ENCODE measurements at regions not wholly inside any gene's neighbourhood (a gene's known extent, or its start where the extent isn't known, plus 50 kb on each side); places are given as distances from the start of the nearest gene placed in this dataset.

GRCh38 chr2:6645672-6646071 lies 220.0 kb downstream of the CMPK2 start:
- Histone ChIP-seq H3K27me3 (no peaks in the 10 kb centered on the region), H3K36me3 (no peaks in the 10 kb centered on the region), H3K4me3 (no peak overlapping the region), H3K9me3 (no peaks in the 10 kb centered on the region), H3K27ac (no peak overlapping the region), H3K4me1 (no peaks in the 10 kb centered on the region)
- in situ Hi-C loops (cut with MboI; ENCODE audit: low sequenced_read_pairs in 4 of 4) = no loop called here
- no peak for ATAC-seq
- DNase-seq = no peak
- TF ChIP-seq CTCF (IDR thresholded peaks at IDR 0.05 in 4 of 5, conservative IDR thresholded peaks at IDR 0.05 in 1 of 5) (no peak), POLR2A (IDR thresholded peaks at IDR 0.05) (no peak)
- intact Hi-C loops (cut with DNase I; ENCODE audit: low total_unique reads) = no loop called here

- DNase-seq (no peak), ATAC-seq (no peak)
- Histone ChIP-seq H3K4me3 (no peak overlapping the region), H3K27ac (no peak overlapping the region), H3K27me3 (no peaks in the 10 kb centered on the region), H3K4me1 (no peaks in the 10 kb centered on the region), H3K36me3 (no peaks in the 10 kb centered on the region), H3K9me3 (no peaks in the 10 kb centered on the region)
- intact Hi-C loops (cut with DNase I; ENCODE audit: low total_unique reads) = no loop called here
- TF ChIP-seq POLR2A (IDR thresholded peaks at IDR 0.05) = no peak
- TF ChIP-seq CTCF (IDR thresholded peaks at IDR 0.05 in 4 of 5, conservative IDR thresholded peaks at IDR 0.05 in 1 of 5) = no peak
- in situ Hi-C loops (cut with MboI; ENCODE audit: low sequenced_read_pairs in 4 of 4) = no loop called here
These were observed 218.7 kb downstream of the CMPK2 start for GRCh38 chr2:6647046-6647445.

GRCh38 chr2:6648596-6649247 lies 217.0 kb downstream of the CMPK2 start:
- peaks cover 8 to 9% of the 10 kb centered on the region in 2 donors for H3K4me1 ChIP-seq
- H3K4me3 ChIP-seq = no peak overlapping the region
- no peaks in the 10 kb centered on the region for H3K36me3 ChIP-seq
- H3K27ac ChIP-seq = no peak overlapping the region
- in situ Hi-C loops (cut with MboI; ENCODE audit: low sequenced_read_pairs in 4 of 4) (no loop called here), intact Hi-C loops (cut with DNase I; ENCODE audit: low total_unique reads) (no loop called here)
- H3K27me3 ChIP-seq = no peaks in the 10 kb centered on the region
- ATAC-seq (no peak), DNase-seq (no peak)
- TF ChIP-seq CTCF (IDR thresholded peaks at IDR 0.05 in 4 of 5, conservative IDR thresholded peaks at IDR 0.05 in 1 of 5) (no peak), POLR2A (IDR thresholded peaks at IDR 0.05) (no peak)
- H3K9me3 ChIP-seq = no peaks in the 10 kb centered on the region

GRCh38 chr2:6650311-6650710 lies 215.4 kb downstream of the CMPK2 start:
- Histone ChIP-seq H3K36me3 (no peaks in the 10 kb centered on the region), H3K4me1 (peaks cover 10 to 13% of the 10 kb centered on the region in 2 donors), H3K27me3 (no peaks in the 10 kb centered on the region), H3K4me3 (no peak overlapping the region), H3K9me3 (no peaks in the 10 kb centered on the region), H3K27ac (no peak overlapping the region)
- ATAC-seq (no peak), DNase-seq (no peak)
- in situ Hi-C loops (cut with MboI; ENCODE audit: low sequenced_read_pairs in 4 of 4) = no loop called here
- intact Hi-C loops (cut with DNase I; ENCODE audit: low total_unique reads) = no loop called here
- TF ChIP-seq CTCF (IDR thresholded peaks at IDR 0.05 in 4 of 5, conservative IDR thresholded peaks at IDR 0.05 in 1 of 5) (no peak), POLR2A (IDR thresholded peaks at IDR 0.05) (no peak)

GRCh38 chr2:6652251-6652650 lies 213.5 kb downstream of the CMPK2 start:
- Histone ChIP-seq H3K36me3 (no peaks in the 10 kb centered on the region), H3K9me3 (no peaks in the 10 kb centered on the region), H3K27ac (no peak overlapping the region), H3K4me3 (no peak overlapping the region), H3K4me1 (peaks cover 10 to 13% of the 10 kb centered on the region in 2 donors), H3K27me3 (no peaks in the 10 kb centered on the region)
- ATAC-seq = no peak
- DNase-seq = no peak
- intact Hi-C loops (cut with DNase I; ENCODE audit: low total_unique reads) = no loop called here
- TF ChIP-seq CTCF (IDR thresholded peaks at IDR 0.05 in 4 of 5, conservative IDR thresholded peaks at IDR 0.05 in 1 of 5) = no peak
- no peak for TF ChIP-seq POLR2A (IDR thresholded peaks at IDR 0.05)
- in situ Hi-C loops (cut with MboI; ENCODE audit: low sequenced_read_pairs in 4 of 4) = no loop called here

All from gastrocnemius medialis (tissue), 4 donors.